Keratinocyte (primary cell): ENCODE measurements at regions not wholly inside any gene's neighbourhood (a gene's known extent, or its start where the extent isn't known, plus 50 kb on each side); places are given as distances from the start of the nearest gene placed in this dataset.

Experiments
- DNase-seq: peaks from one replicate; pipeline ENCODE4 v3.0.0-alpha.2; 2011; ENCODE audit warnings: low read depth, missing footprints, low spot score
- FAIRE-seq: peaks from 2 replicates; lab custom pipeline; 2011; peaks lifted over from hg19 to GRCh38; lab: Jason Lieb, UNC
- H2AFZ ChIP-seq: 2 replicates; pipeline ENCODE4 v1.6.0; 2012; ENCODE audit warnings: low read length, control low read depth, inconsistent platforms; ENCODE audit not compliant: control insufficient read depth
- H3K27ac ChIP-seq: 2 replicates; pipeline ENCODE4 v1.5.1; 2011; ENCODE audit warnings: low read length; ENCODE audit not compliant: control insufficient read depth, insufficient read depth
- H3K27me3 ChIP-seq: 3 replicates; pipeline ENCODE4 v1.6.0; 2011; ENCODE audit warnings: low read length; ENCODE audit not compliant: control insufficient read depth, insufficient read depth; ENCODE audit errors: extremely low read depth
- H3K36me3 ChIP-seq, 2 experiments: 2 replicates in 1 of 2; 3 replicates in 1 of 2; pipeline ENCODE4 v1.5.1; 2011; ENCODE audit warnings: low read length in 2 of 2, mild to moderate bottlenecking in 1 of 2; ENCODE audit not compliant: control insufficient read depth in 2 of 2, insufficient read depth in 2 of 2; ENCODE audit errors: extremely low read depth in 1 of 2
- H3K4me1 ChIP-seq: 3 replicates; pipeline ENCODE4 v1.5.1; 2011; ENCODE audit warnings: low read length; ENCODE audit not compliant: control insufficient read depth, insufficient read depth; ENCODE audit errors: extremely low read depth
- H3K4me2 ChIP-seq: 3 replicates; pipeline ENCODE4 v1.6.0; 2011; ENCODE audit warnings: low read depth, low read length; ENCODE audit not compliant: control insufficient read depth, insufficient read depth; ENCODE audit errors: extremely low read depth
- H3K4me3 ChIP-seq, 3 experiments: fragments of 200-600 bp in 1 of 3; sonication (generic) in 1 of 3; 2 replicates in 2 of 3; 3 replicates in 1 of 3; pipeline ENCODE4 v1.5.1; 2011 to 2016; ENCODE audit warnings: low read length in 3 of 3, mild to moderate bottlenecking in 3 of 3, control low read depth in 2 of 3, inconsistent platforms in 1 of 3, low read depth in 1 of 3, mixed read lengths in 1 of 3, mixed run types in 1 of 3, moderate library complexity in 1 of 3; ENCODE audit not compliant: control insufficient read depth in 2 of 3, insufficient read depth in 2 of 3; ENCODE audit errors: extremely low read depth in 1 of 3
- H3K79me2 ChIP-seq: 2 replicates; pipeline ENCODE4 v1.6.0; 2012; ENCODE audit warnings: low read length; ENCODE audit not compliant: control insufficient read depth, insufficient read depth
- H3K9ac ChIP-seq: 3 replicates; pipeline ENCODE4 v1.6.0; 2011; ENCODE audit warnings: low read length; ENCODE audit not compliant: control insufficient read depth, insufficient read depth; ENCODE audit errors: extremely low read depth
- H3K9me1 ChIP-seq: 3 replicates; pipeline ENCODE4 v1.6.0; 2011; ENCODE audit warnings: low read length; ENCODE audit not compliant: control insufficient read depth, insufficient read depth; ENCODE audit errors: extremely low read depth
- H3K9me3 ChIP-seq: 2 replicates; pipeline ENCODE4 v1.5.1; 2012; ENCODE audit warnings: low read depth, low read length; ENCODE audit not compliant: control insufficient read depth
- H4K20me1 ChIP-seq: 3 replicates; pipeline ENCODE4 v1.6.0; 2011; ENCODE audit warnings: low read length; ENCODE audit not compliant: control insufficient read depth, insufficient read depth; ENCODE audit errors: extremely low read depth
- EZH2 ChIP-seq: IDR thresholded peaks from one replicate; pipeline ENCODE4 v1.6.1; 2012; ENCODE audit warnings: inconsistent platforms, mild to moderate bottlenecking, low read length, moderate library complexity
- dilution Hi-C: fragments of 300-500 bp; cut with MboI; formaldehyde crosslinking; loops from one replicate; pipeline ENCODE4 v1.7.0; 2020; ENCODE audit warnings: low sequenced_read_pairs; ENCODE audit not compliant: extremely low pct_ligation_motif_present
- TF ChIP-seq, protein P1 (sequence below), 3 experiments: IDR thresholded peaks in 1 of 3; conservative IDR thresholded peaks in 1 of 3; optimal IDR thresholded peaks in 1 of 3; 2 replicates in 2 of 3; 3 replicates in 1 of 3; pipeline versions ENCODE3 to v1.5.1; 2011; ENCODE audit warnings: low read length in 3 of 3, mild to moderate bottlenecking in 3 of 3, moderate library complexity in 2 of 3, control low read depth in 1 of 3, inconsistent platforms in 1 of 3; ENCODE audit not compliant: insufficient read depth in 2 of 3; ENCODE audit errors: extremely low read depth in 1 of 3

DNA sequence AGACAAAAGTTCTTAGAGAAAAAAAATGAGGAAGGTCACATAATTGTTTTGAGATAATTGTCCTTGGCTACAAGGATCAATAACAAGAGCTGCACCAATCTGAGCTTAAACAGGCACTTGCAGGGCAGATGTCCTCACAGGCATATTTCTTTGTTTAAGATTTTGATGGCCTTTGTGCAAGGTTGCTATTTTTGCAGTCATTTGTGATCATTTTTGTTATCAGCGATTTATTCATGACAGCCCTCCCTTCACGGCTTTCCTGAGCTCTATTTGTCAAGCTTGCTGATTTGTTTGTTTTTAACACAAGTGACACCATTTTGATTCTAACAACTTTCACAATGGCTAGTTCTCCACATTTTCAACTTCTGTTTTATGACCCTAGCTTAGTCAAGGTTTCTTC, 418.6 kb upstream of the REG3G start:
- H3K79me2 ChIP-seq: no peaks in the 10 kb centered on the region
- dilution Hi-C loops: no loop called here
- no peak for FAIRE-seq

DNA sequence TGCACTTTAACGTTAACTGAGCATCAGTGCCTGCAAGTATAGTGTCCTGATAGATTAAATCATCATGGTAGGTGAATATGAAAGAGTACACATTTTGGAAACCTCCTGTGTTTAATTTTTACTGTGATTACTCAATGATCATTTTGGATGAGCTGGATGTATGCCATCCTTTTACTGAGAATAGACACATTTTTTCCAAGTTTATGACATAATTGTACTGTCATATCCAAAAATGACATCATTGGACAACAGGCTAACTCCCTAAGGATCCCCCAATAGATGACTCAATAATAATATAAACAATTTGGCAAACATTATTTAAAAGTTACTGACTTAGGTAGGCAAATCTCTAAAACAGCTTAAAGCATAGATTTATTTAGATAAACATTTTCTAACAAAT, 410.8 kb upstream of the REG3G start:
- Histone ChIP-seq H3K4me3 (no peak overlapping the region), H3K79me2 (no peaks in the 10 kb centered on the region), H2AFZ (no peak overlapping the region), H3K9me3 (no peaks in the 10 kb centered on the region), H4K20me1 (no peaks in the 10 kb centered on the region), H3K27ac (no peak overlapping the region), H3K4me1 (no peaks in the 10 kb centered on the region), H3K9ac (no peak overlapping the region), H3K9me1 (no peaks in the 10 kb centered on the region), H3K4me2 (no peak overlapping the region), H3K36me3 (no peaks in the 10 kb centered on the region), H3K27me3 (no peaks in the 10 kb centered on the region)
- dilution Hi-C loops: no loop called here
- FAIRE-seq (no peak), DNase-seq (no peak)
- TF ChIP-seq, protein P1, sequence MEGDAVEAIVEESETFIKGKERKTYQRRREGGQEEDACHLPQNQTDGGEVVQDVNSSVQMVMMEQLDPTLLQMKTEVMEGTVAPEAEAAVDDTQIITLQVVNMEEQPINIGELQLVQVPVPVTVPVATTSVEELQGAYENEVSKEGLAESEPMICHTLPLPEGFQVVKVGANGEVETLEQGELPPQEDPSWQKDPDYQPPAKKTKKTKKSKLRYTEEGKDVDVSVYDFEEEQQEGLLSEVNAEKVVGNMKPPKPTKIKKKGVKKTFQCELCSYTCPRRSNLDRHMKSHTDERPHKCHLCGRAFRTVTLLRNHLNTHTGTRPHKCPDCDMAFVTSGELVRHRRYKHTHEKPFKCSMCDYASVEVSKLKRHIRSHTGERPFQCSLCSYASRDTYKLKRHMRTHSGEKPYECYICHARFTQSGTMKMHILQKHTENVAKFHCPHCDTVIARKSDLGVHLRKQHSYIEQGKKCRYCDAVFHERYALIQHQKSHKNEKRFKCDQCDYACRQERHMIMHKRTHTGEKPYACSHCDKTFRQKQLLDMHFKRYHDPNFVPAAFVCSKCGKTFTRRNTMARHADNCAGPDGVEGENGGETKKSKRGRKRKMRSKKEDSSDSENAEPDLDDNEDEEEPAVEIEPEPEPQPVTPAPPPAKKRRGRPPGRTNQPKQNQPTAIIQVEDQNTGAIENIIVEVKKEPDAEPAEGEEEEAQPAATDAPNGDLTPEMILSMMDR (optimal IDR thresholded peaks at IDR 0.05 in 1 of 3, IDR thresholded peaks at IDR 0.05 in 1 of 3, conservative IDR thresholded peaks at IDR 0.05 in 1 of 3; ENCODE audit: extremely low read depth in 1 of 3, insufficient read depth in 2 of 3, low read length in 3 of 3): no peak

More for the DNA sequence above, 418.6 kb upstream of the REG3G start:
- Histone ChIP-seq H3K36me3 (no peaks in the 10 kb centered on the region), H3K27me3 (no peaks in the 10 kb centered on the region), H4K20me1 (no peaks in the 10 kb centered on the region), H3K27ac (no peak overlapping the region), H3K9me1 (no peaks in the 10 kb centered on the region), H3K4me3 (no peak overlapping the region), H2AFZ (no peak overlapping the region), H3K4me1 (no peaks in the 10 kb centered on the region), H3K4me2 (no peak overlapping the region), H3K9me3 (no peaks in the 10 kb centered on the region), H3K9ac (no peak overlapping the region)
- TF ChIP-seq EZH2: no peak
- TF ChIP-seq, protein P1 (optimal IDR thresholded peaks at IDR 0.05 in 1 of 3, IDR thresholded peaks at IDR 0.05 in 1 of 3, conservative IDR thresholded peaks at IDR 0.05 in 1 of 3; ENCODE audit: extremely low read depth in 1 of 3, insufficient read depth in 2 of 3, low read length in 3 of 3): no peak
- DNase-seq: no peak
